CD4-positive, alpha-beta T cell treated with Interferon alpha-2 for 1 hour (primary cell): ENCODE measurements at regions not wholly inside any gene's neighbourhood (a gene's known extent, or its start where the extent isn't known, plus 50 kb on each side); places are given as distances from the start of the nearest gene placed in this dataset.
"Not testable (repeated sequence)": the region's sequence is repeated elsewhere in the genome, so short reads cannot be mapped to it uniquely, and the experiment has no call there.

Experiments used
- DNase-seq, 2 donors: peaks; one replicate each; pipeline ENCODE4 v3.0.0-alpha.2; 2020 to 2022

- no peak for DNase-seq
Observed at GRCh38 chr11:114949614-114950351, 271.5 kb downstream of the NXPE2 start.

DNA sequence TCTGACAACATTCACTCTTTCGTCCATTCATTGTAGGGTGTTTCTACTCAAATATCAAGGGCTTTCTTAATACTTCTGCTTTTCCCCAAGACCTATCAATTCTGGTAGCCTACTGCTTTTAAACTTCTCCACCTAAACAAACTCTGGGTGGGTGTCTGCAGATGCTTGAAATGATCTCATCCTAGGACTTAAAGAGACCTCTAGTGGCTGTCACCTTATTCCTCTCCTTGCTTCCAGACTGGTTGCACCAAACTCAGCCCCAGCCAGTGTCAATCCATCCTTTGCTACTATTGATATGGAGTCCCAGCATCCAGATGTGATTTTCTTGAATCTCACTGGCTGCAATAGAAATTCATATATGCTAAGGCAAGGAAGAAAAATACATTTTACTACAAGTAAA is 274.7 kb downstream of the NXPE2 start:
- DNase-seq: no peak

- DNase-seq: no peak
Observed at GRCh38 chr11:114955923-114956322, 277.6 kb downstream of the NXPE2 start.

- DNase-seq: no peak
Observed at GRCh38 chr11:114956566-114956965, 278.2 kb downstream of the NXPE2 start.

- no peak for DNase-seq
Observed at GRCh38 chr11:114959953-114960505, 281.7 kb downstream of the NXPE2 start.

DNA sequence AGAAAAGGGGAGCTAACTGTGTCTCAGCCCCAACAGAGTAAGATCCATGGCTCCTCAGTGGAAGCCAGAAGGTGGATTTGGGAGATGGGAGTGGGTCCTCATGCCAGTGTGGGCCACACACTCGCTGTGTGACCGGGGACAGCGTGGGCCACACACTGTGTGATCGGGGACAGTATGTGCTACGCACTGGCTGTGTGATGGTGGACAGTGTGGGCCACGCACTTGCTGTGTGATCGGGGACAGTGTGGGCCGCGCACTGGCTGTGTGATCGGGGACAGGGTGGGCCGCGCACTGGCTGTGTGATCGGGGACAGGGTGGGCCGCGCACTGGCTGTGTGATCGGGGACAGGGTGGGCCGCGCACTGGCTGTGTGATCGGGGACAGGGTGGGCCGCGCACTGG is 282.5 kb downstream of the NXPE2 start:
- not testable (repeated sequence) for DNase-seq

- no peak for DNase-seq
Observed at GRCh38 chr11:114964676-114965214, 286.4 kb downstream of the NXPE2 start.

GRCh38 chr11:114970927-114971645 is 292.8 kb downstream of the NXPE2 start:
- DNase-seq: no peak

DNA sequence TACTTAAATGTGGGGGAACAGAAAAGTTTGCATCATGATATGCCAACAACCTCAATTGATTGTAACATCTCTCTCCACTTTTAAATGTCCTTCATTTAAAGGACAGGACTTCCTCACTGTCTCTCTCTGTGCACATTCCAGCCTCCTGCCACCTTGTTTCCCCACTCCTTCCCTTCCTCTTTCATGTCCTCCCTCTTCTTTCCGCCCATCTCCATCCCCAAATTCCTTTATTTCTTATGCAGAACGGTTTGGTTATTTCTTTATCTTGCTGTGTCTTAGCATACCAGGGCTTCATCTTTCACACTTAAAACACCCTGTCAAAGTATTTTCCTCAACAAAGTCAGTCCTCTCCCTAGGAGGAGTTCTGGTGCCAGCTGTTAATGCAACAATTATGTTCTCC is 293.8 kb downstream of the NXPE2 start:
- DNase-seq: no peak

DNA sequence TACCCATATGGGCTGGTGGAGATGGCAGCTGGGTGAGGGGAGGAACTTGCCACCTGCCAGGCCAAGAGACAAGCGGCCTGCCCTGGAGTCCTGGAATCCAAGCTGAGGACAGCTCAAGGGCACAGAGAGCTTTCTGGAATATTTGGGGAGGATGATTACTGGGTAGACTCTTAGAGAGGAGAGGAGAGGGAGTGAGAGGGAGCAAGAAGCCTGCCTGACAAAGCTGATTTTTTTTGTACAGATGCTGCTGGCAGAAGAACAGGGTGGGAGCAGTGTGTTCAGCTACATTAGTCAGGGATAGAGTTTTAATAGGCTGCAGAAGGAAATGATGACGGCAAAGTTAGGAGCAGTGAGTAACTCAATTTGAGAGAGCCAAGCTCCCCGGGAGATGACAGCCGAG is 299.3 kb downstream of the NXPE2 start:
- DNase-seq: no peak

DNA sequence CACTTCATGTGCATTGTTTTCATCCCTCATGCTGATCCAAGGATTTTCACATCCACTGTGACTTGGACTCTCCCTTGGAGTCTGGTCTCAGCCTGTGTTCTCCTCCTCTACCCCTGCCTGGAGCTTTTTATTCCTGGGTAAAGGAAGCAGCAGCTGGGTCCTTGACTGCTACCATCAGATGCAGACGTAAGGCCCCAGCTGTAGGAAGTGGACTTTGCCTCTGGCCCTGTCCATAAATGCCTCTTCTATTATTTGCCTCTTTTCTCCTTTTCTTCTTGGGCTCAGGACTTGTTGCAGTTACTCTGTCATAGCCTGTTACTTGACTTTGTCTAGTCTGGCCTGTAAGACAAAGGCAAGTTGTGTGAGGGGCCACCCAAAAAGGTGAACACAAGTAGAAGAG is 303.8 kb downstream of the NXPE2 start:
- no peak for DNase-seq

- no peak for DNase-seq
Observed at GRCh38 chr11:114984611-114985163, 306.4 kb downstream of the NXPE2 start.

GRCh38 chr11:114986365-114986764 is 308.0 kb downstream of the NXPE2 start:
- DNase-seq: no peak

- DNase-seq: no peak
Observed at GRCh38 chr11:114987186-114987760, 308.9 kb downstream of the NXPE2 start.

DNA sequence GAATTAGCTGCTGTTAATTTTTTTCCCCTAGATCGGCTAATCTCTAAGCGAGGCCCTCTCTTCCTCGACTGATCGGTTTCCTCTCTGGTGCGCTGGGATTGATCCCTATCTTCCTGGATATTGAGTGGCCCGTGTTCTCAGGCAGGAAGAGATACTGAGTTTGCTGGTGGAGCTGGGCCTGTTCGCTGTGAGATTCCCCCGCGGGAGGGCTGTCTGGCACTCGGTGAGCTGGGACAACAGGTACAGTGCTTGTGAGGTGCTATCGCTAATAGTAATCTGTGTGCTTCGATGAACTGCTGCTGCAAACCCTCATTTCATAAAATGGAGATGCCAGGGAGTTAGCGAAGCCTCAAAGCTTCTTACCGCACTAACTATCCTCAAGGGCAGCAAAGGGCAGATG is 310.3 kb downstream of the NXPE2 start:
- no peak for DNase-seq

- DNase-seq: no peak
Observed at GRCh38 chr11:114989536-114989935, 311.2 kb downstream of the NXPE2 start.

- DNase-seq: no peak
Observed at GRCh38 chr11:115005663-115006062, 327.3 kb downstream of the NXPE2 start.

GRCh38 chr11:115007851-115008250 is 329.5 kb downstream of the NXPE2 start:
- DNase-seq: no peak

- DNase-seq: no peak
Observed at GRCh38 chr11:115008799-115009198, 330.5 kb downstream of the NXPE2 start.

- DNase-seq: no peak
Observed at GRCh38 chr11:115017529-115017928, 339.2 kb downstream of the NXPE2 start.

DNA sequence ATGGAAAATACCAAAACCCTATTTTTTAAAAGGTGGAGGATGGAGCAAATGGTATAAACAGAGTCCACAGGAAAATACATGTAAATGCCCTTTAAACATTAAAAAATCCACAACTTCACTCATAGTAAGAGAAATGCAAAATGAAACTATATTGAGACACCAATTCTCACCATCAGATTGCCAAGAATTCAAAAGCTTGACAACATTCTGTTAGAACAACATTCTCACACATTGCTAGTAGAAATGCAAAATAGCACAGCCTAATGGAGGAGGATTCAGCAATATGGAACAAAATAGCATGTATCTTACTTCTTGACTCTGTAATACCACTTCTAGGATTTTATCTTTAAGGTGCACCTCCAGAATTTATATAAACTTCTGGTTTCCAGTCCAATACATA is 351.8 kb downstream of the NXPE2 start:
- DNase-seq: no peak

GRCh38 chr11:115036406-115037180 is 358.3 kb downstream of the NXPE2 start:
- DNase-seq: no peak
